BJ (cell line): ENCODE measurements at regions not wholly inside any gene's neighbourhood (a gene's known extent, or its start where the extent isn't known, plus 50 kb on each side); places are given as distances from the start of the nearest gene placed in this dataset.

Experiments used
- CTCF ChIA-PET: fragments of 350-600 bp; formaldehyde crosslinking; extraction: SDS; loops from one replicate; lab custom pipeline; 2021; ENCODE audit warnings: antibody characterized with exemption, inconsistent platforms; lab: Yijun Ruan, JAX
- POLR2A ChIA-PET: fragments of 300-600 bp; sonication (Branson Sonifier 250); formaldehyde crosslinking; extraction: SDS; loops from one replicate; lab custom pipeline; 2021; ENCODE audit warnings: antibody characterized with exemption; lab: Charles Lee
- DNase-seq: peaks from one replicate; pipeline ENCODE4 v3.0.0-alpha.2; 2011; ENCODE audit warnings: low read depth
- H3K27me3 ChIP-seq: 2 replicates; pipeline ENCODE4 v1.6.0; 2011; ENCODE audit warnings: low read length; ENCODE audit not compliant: control insufficient read depth, insufficient read depth
- H3K36me3 ChIP-seq: 2 replicates; pipeline ENCODE4 v1.5.1; 2011; ENCODE audit warnings: low read length; ENCODE audit not compliant: control insufficient read depth, insufficient read depth
- H3K4me3 ChIP-seq: 2 replicates; pipeline ENCODE4 v1.5.1; 2011; ENCODE audit warnings: low read depth, mild to moderate bottlenecking, control low read depth, low read length
- CTCF ChIP-seq: IDR thresholded peaks from 2 replicates; pipeline ENCODE4 v1.5.1; 2011; ENCODE audit warnings: low read depth, mild to moderate bottlenecking, control low read depth, inconsistent platforms, low read length, moderate library complexity; ENCODE audit not compliant: insufficient read depth

DNA sequence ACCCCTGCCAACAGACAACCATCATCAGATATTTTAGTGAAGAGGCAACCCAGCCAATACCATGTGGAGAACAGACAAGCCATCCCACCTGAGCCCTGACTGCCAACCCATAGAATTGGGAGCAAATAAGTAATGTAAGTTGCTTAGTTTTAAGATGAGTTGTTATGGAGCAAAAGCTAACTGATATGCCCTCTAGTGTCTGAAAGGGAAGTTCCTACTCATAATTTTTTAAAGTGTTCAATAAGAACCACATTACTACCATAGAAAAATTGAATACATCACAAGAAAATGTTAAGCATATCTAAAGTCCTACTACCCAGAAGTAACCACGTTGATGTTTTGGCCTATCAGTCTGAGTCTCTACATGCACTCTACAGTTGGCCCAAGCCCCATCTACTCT lies 50.8 kb upstream of the SLC36A4 start:
- peak; percentile 38; the same call in 1 of the 2 replicates for TF ChIP-seq CTCF
- H3K4me3 ChIP-seq = no peak overlapping the region
- no peaks in the 10 kb centered on the region for H3K27me3 ChIP-seq
- CTCF ChIA-PET = interaction anchor here (1.2 kb wide), 1 partner anchor 307 kb away, joined by 4 read pairs; no protein-coding TSS in a partner anchor
- H3K36me3 ChIP-seq = no peaks in the 10 kb centered on the region
- POLR2A ChIA-PET = no interaction called here
- DNase-seq = no peak

GRCh38 chr11:93249459-93250220 lies 51.8 kb upstream of the SLC36A4 start:
- POLR2A ChIA-PET = no interaction called here
- H3K4me3 ChIP-seq = no peak overlapping the region
- CTCF ChIA-PET = interaction anchor here (0.6 to 1.7 kb wide), 4 partner anchors 11 to 308 kb away, joined by 3 to 6 read pairs (median 4); no protein-coding TSS in a partner anchor
- no peaks in the 10 kb centered on the region for H3K36me3 ChIP-seq
- H3K27me3 ChIP-seq = no peaks in the 10 kb centered on the region
- TF ChIP-seq CTCF = no peak
- DNase-seq = no peak

GRCh38 chr11:93250326-93250725 lies 52.5 kb upstream of the SLC36A4 start:
- no peak for DNase-seq
- no peak for TF ChIP-seq CTCF
- no peaks in the 10 kb centered on the region for H3K27me3 ChIP-seq
- POLR2A ChIA-PET = no interaction called here
- CTCF ChIA-PET = interaction anchor here (1.2 to 1.7 kb wide), 2 partner anchors 12 to 14 kb away, joined by 3 to 6 read pairs; no protein-coding TSS in a partner anchor
- no peaks in the 10 kb centered on the region for H3K36me3 ChIP-seq
- H3K4me3 ChIP-seq = no peak overlapping the region

- DNase-seq = no peak
- POLR2A ChIA-PET = no interaction called here
- Histone ChIP-seq H3K4me3 (no peak overlapping the region), H3K27me3 (no peaks in the 10 kb centered on the region), H3K36me3 (no peaks in the 10 kb centered on the region)
- CTCF ChIA-PET = no interaction called here
- TF ChIP-seq CTCF = no peak
Measured at GRCh38 chr11:93251922-93252321, 54.1 kb upstream of the SLC36A4 start.

- H3K4me3 ChIP-seq = no peak overlapping the region
- no peaks in the 10 kb centered on the region for H3K36me3 ChIP-seq
- ChIA-PET POLR2A (no interaction called here), CTCF (no interaction called here)
- TF ChIP-seq CTCF = no peak
- DNase-seq = no peak
- H3K27me3 ChIP-seq = no peaks in the 10 kb centered on the region
Measured at GRCh38 chr11:93253111-93253510, 55.3 kb upstream of the SLC36A4 start.
